H1 (cell line): ENCODE measurements at regions not wholly inside any gene's neighbourhood (a gene's known extent, or its start where the extent isn't known, plus 50 kb on each side); places are given as distances from the start of the nearest gene placed in this dataset.

Experiments used
- CTCF ChIA-PET: fragments of 300-600 bp; sonication (Branson Sonifier 250); formaldehyde crosslinking; loops from one replicate; lab custom pipeline; 2021; ENCODE audit not compliant: partially characterized antibody; lab: Charles Lee
- POLR2A ChIA-PET: fragments of 300-600 bp; sonication (Branson Sonifier 250); formaldehyde crosslinking; loops from one replicate; lab custom pipeline; 2021; ENCODE audit warnings: inconsistent platforms; ENCODE audit not compliant: partially characterized antibody; lab: Charles Lee
- DNase-seq, 2 experiments: peaks; one replicate each; pipeline versions ENCODE4 v3.0.0 to v3.0.0-alpha.2; 2010 to 2022; ENCODE audit warnings: low spot score in 2 of 2, low read depth in 1 of 2, mixed read lengths in 1 of 2
- FAIRE-seq: peaks from 2 replicates; lab custom pipeline; 2011; peaks lifted over from hg19 to GRCh38; lab: Jason Lieb, UNC
- H2AFZ ChIP-seq: 2 replicates; pipeline ENCODE4 v1.8.1; 2012; ENCODE audit warnings: low read length, inconsistent platforms
- H2AK5ac ChIP-seq: 2 replicates; pipeline ENCODE4 v1.6.1; 2013; ENCODE audit warnings: low read depth, low read length
- H2BK120ac ChIP-seq: replicated peaks from 2 replicates; pipeline ENCODE3; 2013; ENCODE audit warnings: low read depth, low read length, inconsistent platforms
- H2BK12ac ChIP-seq: 2 replicates; pipeline ENCODE4 v1.6.1; 2013; ENCODE audit warnings: low read depth, low read length
- H2BK15ac ChIP-seq: 2 replicates; pipeline ENCODE4 v1.6.1; 2013; ENCODE audit warnings: low read length
- H2BK20ac ChIP-seq: 2 replicates; pipeline ENCODE4 v1.6.1; 2013; ENCODE audit warnings: low read length
- H2BK5ac ChIP-seq: 2 replicates; pipeline ENCODE4 v1.6.1; 2013; ENCODE audit warnings: low read depth, low read length
- H3K14ac ChIP-seq: 2 replicates; pipeline ENCODE4 v1.6.1; 2013; ENCODE audit warnings: inconsistent platforms; ENCODE audit not compliant: insufficient read length
- H3K18ac ChIP-seq: 2 replicates; pipeline ENCODE4 v1.6.1; 2013; ENCODE audit warnings: low read length; ENCODE audit errors: extremely low read depth
- H3K23ac ChIP-seq: 2 replicates; pipeline ENCODE4 v1.6.1; 2013; ENCODE audit warnings: inconsistent platforms; ENCODE audit not compliant: insufficient read length
- H3K23me2 ChIP-seq: 2 replicates; pipeline ENCODE4 v1.6.1; 2013; ENCODE audit warnings: low read depth, low read length
- H3K27ac ChIP-seq: 2 replicates; pipeline ENCODE4 v1.6.1; 2011; ENCODE audit warnings: low read depth, low read length, inconsistent platforms
- H3K27me3 ChIP-seq, 4 experiments: replicated peaks in 1 of 4; 1 replicate in 1 of 4; 2 replicates in 3 of 4; pipeline versions ENCODE4 v1.6.1 to v1.8.1; 2011 to 2013; ENCODE audit warnings: low read length in 3 of 4, mild to moderate bottlenecking in 3 of 4, inconsistent platforms in 2 of 4, mixed read lengths in 2 of 4, moderate library complexity in 1 of 4; ENCODE audit not compliant: control insufficient read depth in 3 of 4, insufficient read depth in 3 of 4; ENCODE audit errors: extremely low read depth in 1 of 4
- H3K36me3 ChIP-seq, 4 experiments: 2 replicates each; pipeline versions ENCODE4 v1.6.1 to v1.8.1; 2011 to 2013; ENCODE audit warnings: mild to moderate bottlenecking in 4 of 4, low read length in 3 of 4, moderate library complexity in 2 of 4, control low read depth in 1 of 4, inconsistent platforms in 1 of 4; ENCODE audit not compliant: insufficient read depth in 4 of 4, control insufficient read depth in 2 of 4
- H3K4ac ChIP-seq: replicated peaks from 2 replicates; pipeline ENCODE3; 2013; ENCODE audit warnings: low read length, low read depth, mixed read lengths, inconsistent platforms; ENCODE audit not compliant: insufficient read length
- H3K4me1 ChIP-seq, 4 experiments: replicated peaks in 1 of 4; 1 replicate in 1 of 4; 2 replicates in 3 of 4; pipeline versions ENCODE4 v1.6.1 to v1.8.1; 2011 to 2013; ENCODE audit warnings: low read length in 3 of 4, inconsistent platforms in 2 of 4, mixed read lengths in 1 of 4; ENCODE audit not compliant: insufficient read depth in 4 of 4, control insufficient read depth in 3 of 4
- H3K4me2 ChIP-seq, 2 experiments: 2 replicates each; pipeline versions ENCODE4 v1.6.1 to v1.8.1; 2011 to 2013; ENCODE audit warnings: low read depth in 2 of 2, low read length in 2 of 2, control low read depth in 1 of 2, inconsistent platforms in 1 of 2, mild to moderate bottlenecking in 1 of 2; ENCODE audit not compliant: insufficient read depth in 1 of 2
- H3K4me3 ChIP-seq, 4 experiments: fragments of 200-600, 300-600 bp in 1 of 4; sonication (generic), shearing (Covaris generic), sonication (Bioruptor Twin) in 1 of 4; 2 replicates each; pipeline versions ENCODE4 v1.5.1 to v1.8.1; 2011 to 2016; ENCODE audit warnings: low read length in 4 of 4, low read depth in 3 of 4, control low read depth in 2 of 4, inconsistent platforms in 2 of 4, mild to moderate bottlenecking in 2 of 4, mixed read lengths in 1 of 4, moderate library complexity in 1 of 4; ENCODE audit not compliant: insufficient read depth in 2 of 4; ENCODE audit errors: extremely low read depth in 1 of 4
- H3K56ac ChIP-seq: replicated peaks from 2 replicates; pipeline ENCODE3; 2013; ENCODE audit warnings: low read depth, mild to moderate bottlenecking, mixed read lengths, low read length, inconsistent platforms; ENCODE audit not compliant: insufficient read length
- H3K79me1 ChIP-seq: 2 replicates; pipeline ENCODE4 v1.6.1; 2013; ENCODE audit warnings: low read depth, low read length, control low read depth
- H3K79me2 ChIP-seq, 2 experiments: 2 replicates each; pipeline versions ENCODE4 v1.6.1 to v1.8.1; 2012 to 2013; ENCODE audit warnings: low read length in 2 of 2, mild to moderate bottlenecking in 2 of 2, inconsistent platforms in 1 of 2; ENCODE audit not compliant: insufficient read depth in 2 of 2, control insufficient read depth in 1 of 2
- H3K9ac ChIP-seq, 4 experiments: replicated peaks in 1 of 4; 1 replicate in 1 of 4; 2 replicates in 3 of 4; pipeline versions ENCODE4 v1.6.1 to v1.8.1; 2011 to 2013; ENCODE audit warnings: low read depth in 3 of 4, low read length in 3 of 4, control low read depth in 2 of 4, mild to moderate bottlenecking in 2 of 4, moderate library complexity in 2 of 4, inconsistent platforms in 1 of 4; ENCODE audit errors: extremely low read depth in 1 of 4
- H3K9me3 ChIP-seq, 2 experiments: 2 replicates each; pipeline versions ENCODE4 v1.6.1 to v1.8.1; 2012 to 2013; ENCODE audit warnings: mild to moderate bottlenecking in 2 of 2, moderate library complexity in 2 of 2, control low read depth in 1 of 2, inconsistent platforms in 1 of 2, low read depth in 1 of 2, low read length in 1 of 2, mixed read lengths in 1 of 2; ENCODE audit not compliant: insufficient read depth in 2 of 2
- H4K20me1 ChIP-seq, 2 experiments: replicated peaks in 1 of 2; 2 replicates each; pipeline versions ENCODE3 to v1.8.1; 2011 to 2013; ENCODE audit warnings: inconsistent platforms in 2 of 2, low read length in 2 of 2, mild to moderate bottlenecking in 1 of 2; ENCODE audit not compliant: insufficient read depth in 2 of 2, control insufficient read depth in 1 of 2
- H4K5ac ChIP-seq: 2 replicates; pipeline ENCODE4 v1.6.1; 2013; ENCODE audit warnings: low read length, low read depth, mixed read lengths, inconsistent platforms; ENCODE audit not compliant: insufficient read length
- H4K8ac ChIP-seq: 2 replicates; pipeline ENCODE4 v1.8.0; 2013; ENCODE audit warnings: mild to moderate bottlenecking, moderate library complexity, low read length, inconsistent platforms; ENCODE audit not compliant: insufficient read depth; ENCODE audit errors: extremely low read depth
- H4K91ac ChIP-seq: replicated peaks from 2 replicates; pipeline ENCODE3; 2013; ENCODE audit warnings: low read length, mixed read lengths, inconsistent platforms; ENCODE audit not compliant: insufficient read length
- BRCA1 ChIP-seq: IDR thresholded peaks from 2 replicates; pipeline ENCODE4 v1.6.1; 2012; ENCODE audit warnings: low read depth, low read length, improper control_type of control experiment
- KDM1A ChIP-seq: fragments of 200-600, 300-600 bp; sonication (generic); IDR thresholded peaks from 2 replicates; pipeline ENCODE4 v1.7.1; 2016; ENCODE audit warnings: mild to moderate bottlenecking, low read length, borderline replicate concordance
- WGBS, 2 experiments: shearing (Covaris generic) in 1 of 2; methylation state at CpG; one replicate each; pipeline versions ENCODE4 v1.1.6 to v1.1.7; 2013 to 2015; ENCODE audit warnings: low lambda C conversion rate in 2 of 2, mixed read lengths in 2 of 2, inconsistent platforms in 1 of 2, low coverage in 1 of 2, missing lambda C conversion rate in 1 of 2; ENCODE audit not compliant: insufficient replicate concordance in 2 of 2, insufficient coverage in 1 of 2, insufficient read length in 1 of 2; ENCODE audit errors: extremely low coverage in 1 of 2, missing lambda C conversion rate in 1 of 2; 5-methylcytosine and 5-hydroxymethylcytosine counted together

DNA sequence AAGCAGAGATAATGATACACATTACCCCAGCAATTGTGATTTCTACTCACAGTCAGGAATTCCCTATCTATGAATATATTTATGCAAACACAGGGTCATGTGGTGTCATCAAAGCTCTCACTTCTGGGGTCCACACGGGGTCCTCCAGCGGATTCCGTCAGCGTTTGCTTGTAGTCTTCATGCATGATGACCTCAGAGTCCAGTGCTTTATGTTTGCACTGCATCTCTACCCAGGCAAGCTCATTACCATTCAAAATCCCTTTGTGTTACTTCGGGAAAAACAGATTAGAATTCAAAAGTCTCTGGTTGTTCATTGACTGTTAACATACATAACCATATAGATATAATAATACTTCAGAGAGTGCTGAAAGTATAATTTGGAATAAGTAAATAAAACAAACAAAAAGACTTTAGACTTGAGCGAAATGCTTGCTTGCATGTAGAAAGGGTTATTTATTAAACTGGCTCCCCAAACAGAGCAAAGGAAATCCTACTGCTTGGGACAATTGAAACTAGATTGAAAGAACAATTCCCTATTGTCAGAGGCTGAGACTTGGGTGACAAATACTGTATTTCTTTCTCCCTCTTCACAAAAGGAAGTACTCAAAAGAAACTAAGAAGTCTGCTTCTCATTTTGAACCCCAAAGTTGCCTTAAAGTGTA lies 423.1 kb downstream of the ETS1 start:
- Histone ChIP-seq H3K18ac (no peak overlapping the region), H2BK120ac (no peak overlapping the region), H3K36me3 (no peaks in the 10 kb centered on the region), H3K14ac (no peak overlapping the region), H2BK12ac (no peak overlapping the region), H3K56ac (no peak overlapping the region), H3K23me2 (no peaks in the 10 kb centered on the region), H3K4me3 (no peak overlapping the region), H3K9ac (no peak overlapping the region), H4K8ac (no peak overlapping the region), H3K27ac (no peak overlapping the region), H2AK5ac (no peak overlapping the region), H3K4me1 (no peaks in the 10 kb centered on the region), H3K23ac (no peak overlapping the region), H2BK5ac (no peak overlapping the region), H2BK15ac (no peak overlapping the region), H3K79me1 (no peaks in the 10 kb centered on the region), H3K79me2 (no peaks in the 10 kb centered on the region), H3K9me3 (no peaks in the 10 kb centered on the region), H4K20me1 (no peaks in the 10 kb centered on the region), H2AFZ (no peak overlapping the region), H2BK20ac (no peak overlapping the region), H4K91ac (no peak overlapping the region), H4K5ac (no peak overlapping the region), H3K4me2 (no peak overlapping the region), H3K4ac (no peak overlapping the region), H3K27me3 (peaks cover 0 to 1% (median 0%) of the 10 kb centered on the region in 4 experiments; a peak in 1 of 7 replicates)
- no peak for TF ChIP-seq KDM1A
- TF ChIP-seq BRCA1 = no peak
- no peak for DNase-seq
- CTCF ChIA-PET = interaction anchor here (0.5 to 2.6 kb wide), 4 partner anchors 8 to 468 kb away, joined by 3 to 11 read pairs (median 6); no protein-coding TSS in a partner anchor
- FAIRE-seq = no peak
- POLR2A ChIA-PET = no interaction called here
- 89% methylated on average over 6 of the region's 6 CpGs; no CpG with 5 or more reads in 1 of the 2 experiments for WGBS, 2 experiments
